AG04450 (cell line): ENCODE measurements at regions not wholly inside any gene's neighbourhood (a gene's known extent, or its start where the extent isn't known, plus 50 kb on each side); places are given as distances from the start of the nearest gene placed in this dataset.

Source experiments
- CTCF ChIA-PET: fragments of 300-600, 350-600 bp; formaldehyde crosslinking; extraction: SDS; loops from one replicate; lab custom pipeline; 2022; ENCODE audit warnings: antibody characterized with exemption, inconsistent platforms; lab: Charles Lee
- POLR2A ChIA-PET: fragments of 350-600 bp; formaldehyde crosslinking; extraction: SDS; loops from one replicate; lab custom pipeline; 2021; ENCODE audit warnings: antibody characterized with exemption, inconsistent platforms; lab: Yijun Ruan, JAX
- DNase-seq: peaks from one replicate; pipeline ENCODE4 v3.0.0-alpha.2; 2011; ENCODE audit warnings: low read depth, low spot score
- H3K27ac ChIP-seq: one replicate; pipeline ENCODE4 v1.5.1; 2012; ENCODE audit warnings: low read depth, low read length, control low read depth
- H3K27me3 ChIP-seq: one replicate; pipeline ENCODE4 v1.6.0; 2012; ENCODE audit warnings: low read length; ENCODE audit not compliant: control insufficient read depth, insufficient read depth
- H3K4me3 ChIP-seq: 2 replicates; pipeline ENCODE4 v1.5.1; 2011; ENCODE audit warnings: mild to moderate bottlenecking, low read depth, low read length, control low read depth
- H3K9me3 ChIP-seq: 2 replicates; pipeline ENCODE4 v1.5.1; 2012; ENCODE audit warnings: low read length; ENCODE audit not compliant: control insufficient read depth, insufficient read depth
- CTCF ChIP-seq: IDR thresholded peaks from 2 replicates; pipeline ENCODE4 v1.5.1; 2011; ENCODE audit warnings: low read depth, low read length, control low read depth, inconsistent platforms

- ChIA-PET POLR2A (no interaction called here), CTCF (no interaction called here)
- TF ChIP-seq CTCF, result no peak
- DNase-seq, result no peak
- H3K27ac ChIP-seq, result no peak overlapping the region
- no peaks in the 10 kb centered on the region for H3K9me3 ChIP-seq
- H3K4me3 ChIP-seq, result no peak overlapping the region
- no peaks in the 10 kb centered on the region for H3K27me3 ChIP-seq
Observed at GRCh38 chr5:158410976-158411375, 552.0 kb upstream of the CLINT1 start.

- Histone ChIP-seq H3K27me3 (no peaks in the 10 kb centered on the region), H3K4me3 (no peak overlapping the region), H3K27ac (no peak overlapping the region), H3K9me3 (no peaks in the 10 kb centered on the region)
- no peak for TF ChIP-seq CTCF
- CTCF ChIA-PET, result no interaction called here
- POLR2A ChIA-PET, result no interaction called here
- no peak for DNase-seq
Observed at GRCh38 chr5:158409507-158409906, 550.6 kb upstream of the CLINT1 start.

- no peak for DNase-seq
- Histone ChIP-seq H3K4me3 (no peak overlapping the region), H3K27ac (no peak overlapping the region), H3K27me3 (no peaks in the 10 kb centered on the region), H3K9me3 (peaks cover 9% of the 10 kb centered on the region; the same call in 1 of the 2 replicates)
- POLR2A ChIA-PET, result interaction anchor here (0.9 kb wide), 1 partner anchor 25 kb away, joined by 3 read pairs; no protein-coding TSS in a partner anchor
- CTCF ChIA-PET, result no interaction called here
- TF ChIP-seq CTCF, result no peak
Observed at GRCh38 chr5:158407824-158408195, 548.9 kb upstream of the CLINT1 start.

- H3K27me3 ChIP-seq, result no peaks in the 10 kb centered on the region
- no peak overlapping the region for H3K27ac ChIP-seq
- no peak for DNase-seq
- ChIA-PET CTCF (interaction anchor here (0.6 kb wide), 1 partner anchor 676 kb away, joined by 3 read pairs; no protein-coding TSS in a partner anchor), POLR2A (interaction anchor here (0.9 kb wide), 1 partner anchor 24 kb away, joined by 3 read pairs; no protein-coding TSS in a partner anchor)
- no peak for TF ChIP-seq CTCF
- H3K9me3 ChIP-seq, result peaks cover 9% of the 10 kb centered on the region; the same call in 1 of the 2 replicates
- H3K4me3 ChIP-seq, result no peak overlapping the region
Observed at GRCh38 chr5:158406884-158407823, 548.2 kb upstream of the CLINT1 start.
